Suppressor macrophage treated with lipopolysaccharide for 4 hours (primary cell): ENCODE measurements at regions not wholly inside any gene's neighbourhood (a gene's known extent, or its start where the extent isn't known, plus 50 kb on each side); places are given as distances from the start of the nearest gene placed in this dataset.
"Not testable (repeated sequence)": the region's sequence is repeated elsewhere in the genome, so short reads cannot be mapped to it uniquely, and the experiment has no call there.

Source experiments
- DNase-seq: peaks from one replicate; pipeline ENCODE4 v3.0.0-alpha.2; 2020

- no peak for DNase-seq
Observed at GRCh38 chr12:23093488-23093887, 468.5 kb downstream of the ETNK1 start.

GRCh38 chr12:23096321-23096720 is 471.4 kb downstream of the ETNK1 start:
- no peak for DNase-seq

- DNase-seq = no peak
Observed at GRCh38 chr12:23098110-23098509, 473.1 kb downstream of the ETNK1 start.

GRCh38 chr12:23098517-23098916 is 473.5 kb downstream of the ETNK1 start:
- DNase-seq = no peak

- DNase-seq = no peak
Observed at GRCh38 chr12:23099104-23099503, 474.1 kb downstream of the ETNK1 start.

GRCh38 chr12:23099604-23100003 is 474.6 kb downstream of the ETNK1 start:
- no peak for DNase-seq

GRCh38 chr12:23108957-23109356 is 484.0 kb downstream of the ETNK1 start:
- no peak for DNase-seq

GRCh38 chr12:23113781-23114180 is 488.8 kb downstream of the ETNK1 start:
- no peak for DNase-seq

- DNase-seq = no peak
Observed at GRCh38 chr12:23115984-23116383, 491.0 kb downstream of the ETNK1 start.

- no peak for DNase-seq
Observed at GRCh38 chr12:23126794-23127193, 501.8 kb downstream of the ETNK1 start.

GRCh38 chr12:23127701-23128100 is 502.7 kb downstream of the ETNK1 start:
- no peak for DNase-seq

- no peak for DNase-seq
Observed at GRCh38 chr12:23128462-23128861, 503.5 kb downstream of the ETNK1 start.

- no peak for DNase-seq
Observed at GRCh38 chr12:23132357-23132756, 507.4 kb downstream of the ETNK1 start.

GRCh38 chr12:23133471-23133870 is 508.5 kb downstream of the ETNK1 start:
- no peak for DNase-seq

- DNase-seq = no peak
Observed at GRCh38 chr12:23139026-23139425, 514.1 kb downstream of the ETNK1 start.

GRCh38 chr12:23140710-23141109 is 515.7 kb downstream of the ETNK1 start:
- DNase-seq = no peak

GRCh38 chr12:23141335-23141734 is 516.4 kb downstream of the ETNK1 start:
- no peak for DNase-seq

- not testable (repeated sequence) for DNase-seq
Observed at GRCh38 chr12:23146070-23146469, 521.1 kb downstream of the ETNK1 start.

GRCh38 chr12:23168459-23168858 is 543.5 kb downstream of the ETNK1 start:
- no peak for DNase-seq

- DNase-seq = no peak
Observed at GRCh38 chr12:23169012-23169695, 544.2 kb downstream of the ETNK1 start.

GRCh38 chr12:23169696-23170013 is 544.7 kb downstream of the ETNK1 start:
- no peak for DNase-seq

GRCh38 chr12:23174917-23175316 is 549.9 kb downstream of the ETNK1 start:
- DNase-seq = no peak

- DNase-seq = no peak
Observed at GRCh38 chr12:23185346-23185745, 560.4 kb downstream of the ETNK1 start.

- no peak for DNase-seq
Observed at GRCh38 chr12:23186950-23187349, 562.0 kb downstream of the ETNK1 start.

GRCh38 chr12:23193552-23193951 is 568.6 kb downstream of the ETNK1 start:
- DNase-seq = no peak

- DNase-seq = no peak
Observed at GRCh38 chr12:23197266-23197665, 572.3 kb downstream of the ETNK1 start.
